ENCODE measurements at regions not wholly inside any gene's neighbourhood (a gene's known extent, or its start where the extent isn't known, plus 50 kb on each side); places are given as distances from the start of the nearest gene placed in this dataset.
"Not testable (repeated sequence)": the region's sequence is repeated elsewhere in the genome, so short reads cannot be mapped to it uniquely, and the experiment has no call there.

- DNase-seq, result no peak
These were observed 65.6 kb downstream of the IFI44 start for GRCh38 chr1:78715181-78715661.

- peak; percentile 17 for DNase-seq
These were observed 66.6 kb downstream of the IFI44 start for GRCh38 chr1:78716186-78716585.

GRCh38 chr1:78718566-78718965, 68.9 kb downstream of the IFI44 start:
- DNase-seq, result no peak

- no peak for DNase-seq
These were observed 71.5 kb downstream of the IFI44 start for GRCh38 chr1:78721136-78721535.

- no peak for DNase-seq
These were observed 72.5 kb downstream of the IFI44 start for GRCh38 chr1:78722105-78722504.

GRCh38 chr1:78722521-78722920, 72.9 kb downstream of the IFI44 start:
- no peak for DNase-seq

GRCh38 chr1:78722947-78723346, 73.3 kb downstream of the IFI44 start:
- no peak for DNase-seq

GRCh38 chr1:78726686-78727085, 77.1 kb downstream of the IFI44 start:
- no peak for DNase-seq

GRCh38 chr1:78728359-78728758, 78.7 kb downstream of the IFI44 start:
- no peak for DNase-seq

- DNase-seq, result no peak
These were observed 80.4 kb downstream of the IFI44 start for GRCh38 chr1:78730054-78730453.

GRCh38 chr1:78731674-78732073, 82.0 kb downstream of the IFI44 start:
- DNase-seq, result no peak

- no peak for DNase-seq
These were observed 87.6 kb downstream of the IFI44 start for GRCh38 chr1:78737241-78737640.

- no peak for DNase-seq
These were observed 94.0 kb downstream of the IFI44 start for GRCh38 chr1:78743626-78744025.

- no peak for DNase-seq
These were observed 95.5 kb downstream of the IFI44 start for GRCh38 chr1:78745111-78745510.

- DNase-seq, result not testable (repeated sequence)
These were observed 104.0 kb downstream of the IFI44 start for GRCh38 chr1:78753679-78754078.

GRCh38 chr1:78755986-78756385, 106.4 kb downstream of the IFI44 start:
- no peak for DNase-seq

- no peak for DNase-seq
These were observed 108.9 kb downstream of the IFI44 start for GRCh38 chr1:78758506-78758905.

- DNase-seq, result no peak
These were observed 110.2 kb downstream of the IFI44 start for GRCh38 chr1:78759881-78760280.

GRCh38 chr1:78760858-78761257, 111.2 kb downstream of the IFI44 start:
- no peak for DNase-seq

- no peak for DNase-seq
These were observed 112.5 kb downstream of the IFI44 start for GRCh38 chr1:78762113-78762512.

- no peak for DNase-seq
These were observed 115.9 kb downstream of the IFI44 start for GRCh38 chr1:78765489-78765888.

- DNase-seq, result no peak
These were observed 130.2 kb downstream of the IFI44 start for GRCh38 chr1:78779831-78780230.

- DNase-seq, result no peak
These were observed 137.9 kb downstream of the IFI44 start for GRCh38 chr1:78787544-78787943.

- DNase-seq, result no peak
These were observed 140.5 kb downstream of the IFI44 start for GRCh38 chr1:78790174-78790573.

- no peak for DNase-seq
These were observed 143.1 kb downstream of the IFI44 start for GRCh38 chr1:78792756-78793155.

Measured in renal pelvis (tissue), 1 donor.